ENCODE measurements at regions not wholly inside any gene's neighbourhood (a gene's known extent, or its start where the extent isn't known, plus 50 kb on each side); places are given as distances from the start of the nearest gene placed in this dataset.

DNA sequence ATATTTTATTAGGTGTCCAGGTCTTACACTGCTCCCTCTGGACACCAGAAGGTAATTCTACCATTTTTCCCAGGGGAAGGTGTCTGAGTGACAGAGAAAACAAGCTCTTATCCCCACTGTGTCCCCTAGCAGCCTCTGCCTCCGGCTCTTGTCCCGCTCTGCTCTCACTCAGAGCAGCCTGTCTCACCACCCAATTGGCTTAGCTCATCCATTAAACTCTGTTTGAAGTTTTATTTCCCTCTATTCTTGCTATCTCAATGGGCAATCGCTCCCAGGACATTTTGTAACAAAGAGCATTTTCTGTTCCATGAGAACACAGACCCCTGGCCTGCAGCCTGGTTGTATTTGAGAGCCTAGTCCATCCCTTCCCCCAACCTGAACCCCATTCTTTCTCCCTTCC, 90.6 kb upstream of the LDAH start:
- DNase-seq (ENCODE audit: low spot score): no peak

DNA sequence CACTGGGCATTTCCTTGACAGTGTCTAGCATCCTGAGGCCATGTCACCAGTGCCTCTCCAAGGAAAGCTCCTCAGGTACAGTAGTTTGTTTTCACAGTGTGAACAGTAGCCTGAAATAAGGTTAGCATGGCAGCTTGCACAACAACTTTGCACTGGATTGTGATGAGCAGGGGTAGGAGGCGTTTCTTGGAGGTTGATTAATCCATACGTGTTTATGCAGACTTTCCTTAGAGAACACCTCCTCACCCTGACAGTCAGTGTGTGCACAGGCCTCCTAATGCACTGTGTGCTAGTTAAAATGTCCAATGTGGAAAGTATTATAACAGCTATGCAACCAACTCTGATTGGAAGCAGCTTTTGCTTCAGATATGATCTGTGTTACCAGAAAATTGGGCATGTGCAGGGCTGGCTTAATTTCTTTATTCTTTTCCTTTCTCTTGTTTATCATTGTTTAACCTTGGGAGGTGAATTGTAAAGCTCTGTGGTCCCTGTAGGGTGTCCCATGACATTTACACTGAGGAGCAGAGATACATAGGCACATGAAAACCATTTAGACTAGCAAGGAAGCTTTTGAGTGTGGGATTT, 77.2 kb upstream of the LDAH start:
- no peak for DNase-seq (ENCODE audit: low spot score)

DNA sequence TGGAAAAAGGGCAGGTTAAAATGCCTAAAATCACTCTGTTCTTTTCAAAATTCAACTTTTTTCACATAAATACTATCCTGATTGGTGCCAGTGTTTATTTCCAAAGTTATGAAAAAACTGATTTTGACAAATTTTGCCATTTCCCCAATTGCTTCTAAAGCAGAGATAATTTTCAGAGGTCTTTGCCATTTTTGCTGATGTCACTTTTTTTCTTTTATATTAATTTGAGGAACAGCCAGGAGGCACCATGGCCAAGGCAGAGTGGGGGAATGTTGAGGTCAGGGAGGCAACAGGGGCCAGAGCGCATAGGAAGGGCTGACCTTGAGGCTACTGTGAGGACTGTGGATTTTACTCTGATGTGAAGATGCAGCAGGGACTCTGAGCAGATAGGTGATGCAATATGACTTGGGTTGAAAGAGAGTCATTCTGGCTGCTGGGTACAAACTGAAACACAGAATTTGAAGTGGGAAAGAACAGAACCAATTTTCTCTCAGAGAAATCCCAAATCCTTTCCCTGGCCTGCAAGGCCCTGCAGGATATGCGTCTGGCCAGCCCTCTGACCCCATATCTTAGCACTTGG, 75.1 kb upstream of the LDAH start:
- no peak for DNase-seq (ENCODE audit: low spot score)

DNA sequence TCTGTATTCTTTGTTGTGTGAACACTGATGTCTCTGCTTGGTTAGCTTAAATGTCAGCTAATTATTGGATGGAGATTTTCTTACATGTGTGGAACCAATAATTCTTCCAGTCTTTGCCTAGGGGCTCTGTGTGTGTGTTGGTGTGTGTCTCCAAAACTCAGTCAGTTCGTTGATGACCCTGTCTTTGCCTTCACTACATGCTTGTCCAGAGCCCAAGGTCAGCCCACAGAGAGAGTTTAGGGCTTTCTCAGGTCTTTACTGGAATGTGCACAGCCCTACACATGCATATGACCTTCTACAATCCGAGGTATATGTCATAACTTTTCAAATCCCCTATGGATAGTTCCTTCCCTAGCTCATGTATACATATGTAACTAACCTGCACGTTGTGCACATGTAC, 74.1 kb upstream of the LDAH start:
- DNase-seq (ENCODE audit: low spot score): no peak

DNA sequence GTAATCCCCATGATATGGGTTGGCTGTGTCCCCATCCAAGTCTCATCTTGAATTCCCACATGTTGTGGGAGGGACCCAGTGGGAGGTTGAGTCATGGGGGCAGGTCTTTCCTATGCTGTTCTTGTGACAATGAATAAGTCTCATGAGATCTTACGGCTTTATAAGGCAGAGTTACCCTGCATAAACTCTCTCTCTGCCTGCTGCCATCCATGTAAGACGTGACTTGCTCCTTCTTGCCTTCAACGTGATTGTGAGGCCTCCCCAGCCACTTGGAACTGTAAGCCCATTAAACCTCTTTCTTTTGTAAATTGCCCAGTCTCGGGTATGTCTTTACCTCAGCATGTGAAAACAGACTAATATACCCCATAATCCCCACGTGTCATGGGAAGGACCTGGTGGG, 61.9 kb upstream of the LDAH start:
- DNase-seq (ENCODE audit: low spot score): no peak

DNA sequence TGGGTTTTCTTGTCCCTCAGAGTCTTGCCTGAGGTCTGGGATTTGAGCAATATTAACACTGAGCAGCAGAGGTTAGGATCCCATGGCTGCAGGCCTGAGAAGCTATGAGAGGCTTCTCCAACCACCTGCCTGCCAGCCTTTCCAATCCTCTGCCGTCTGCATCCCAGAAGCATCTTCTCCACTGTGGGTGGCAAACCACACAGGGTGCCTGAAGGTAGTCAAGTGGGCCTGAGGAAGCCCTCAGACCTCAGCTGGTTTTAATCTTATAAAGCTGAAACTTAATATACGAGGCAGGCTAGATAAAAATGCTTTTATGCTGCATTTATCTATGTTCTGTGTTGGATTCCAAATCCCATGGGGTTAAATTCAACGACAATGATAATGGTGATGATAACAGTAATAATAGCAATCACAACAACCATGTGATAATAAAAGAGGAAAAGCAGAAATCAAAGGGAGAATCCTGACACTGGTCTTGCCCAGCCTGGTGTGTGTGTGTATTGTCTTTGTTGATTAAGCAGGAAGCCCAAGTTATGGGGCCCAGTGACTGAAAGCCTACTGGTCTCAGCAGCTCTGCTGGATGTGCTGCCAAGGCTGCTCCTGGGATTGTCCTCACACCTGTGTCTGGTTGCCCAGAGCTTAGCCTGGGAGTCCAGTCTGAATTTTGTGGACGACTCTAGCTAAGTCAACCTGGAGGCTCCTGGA, 59.7 kb upstream of the LDAH start:
- DNase-seq (ENCODE audit: low spot score): no peak

DNA sequence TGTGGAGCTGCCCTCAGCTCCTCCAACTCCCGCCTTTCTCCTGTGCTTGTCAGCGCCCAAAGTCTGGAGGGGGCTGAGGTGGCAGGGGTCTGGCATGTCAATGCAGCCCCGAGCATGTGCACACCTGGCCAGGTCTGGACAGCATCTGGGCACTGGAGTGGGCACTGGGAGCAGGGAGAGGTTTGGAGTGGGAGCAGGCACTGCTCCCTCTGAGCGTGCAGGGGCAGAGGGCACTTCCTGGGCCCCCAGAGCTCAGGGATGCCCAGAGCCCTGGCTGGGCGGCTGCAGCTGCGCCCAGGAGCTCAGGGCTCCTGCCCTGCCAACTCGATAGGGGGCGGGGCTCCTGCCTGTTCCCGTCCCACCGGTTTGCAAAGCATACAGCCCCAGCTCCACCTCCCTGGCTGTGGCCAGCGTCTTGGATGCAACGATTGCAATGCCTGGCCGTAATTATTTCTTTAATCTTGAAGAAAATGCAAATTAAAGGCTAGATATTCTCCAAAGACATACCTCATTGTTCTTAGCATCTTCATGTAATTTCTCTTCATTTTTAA, 57.4 kb upstream of the LDAH start:
- DNase-seq (ENCODE audit: low spot score): no peak

DNA sequence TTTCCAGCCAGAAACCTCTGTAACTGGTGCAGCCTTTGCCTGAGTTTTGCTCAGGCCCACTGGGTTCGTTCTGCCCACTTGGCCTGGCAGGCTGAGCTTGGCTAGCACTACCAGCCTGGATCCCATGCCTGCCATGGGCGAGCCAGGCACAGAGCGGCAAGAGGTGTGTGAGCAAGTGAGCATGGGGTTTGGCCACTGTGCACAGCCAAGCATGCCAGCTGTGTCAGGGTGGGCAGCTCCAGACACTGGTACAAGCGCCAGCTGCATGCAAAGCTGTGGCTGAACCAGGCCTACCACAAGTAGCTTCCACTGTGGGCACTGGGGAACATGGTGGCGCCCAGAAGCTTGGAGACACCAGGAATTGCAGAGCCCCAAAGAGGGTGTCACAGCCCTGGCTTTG, 56.3 kb upstream of the LDAH start:
- no peak for DNase-seq (ENCODE audit: low spot score)

DNA sequence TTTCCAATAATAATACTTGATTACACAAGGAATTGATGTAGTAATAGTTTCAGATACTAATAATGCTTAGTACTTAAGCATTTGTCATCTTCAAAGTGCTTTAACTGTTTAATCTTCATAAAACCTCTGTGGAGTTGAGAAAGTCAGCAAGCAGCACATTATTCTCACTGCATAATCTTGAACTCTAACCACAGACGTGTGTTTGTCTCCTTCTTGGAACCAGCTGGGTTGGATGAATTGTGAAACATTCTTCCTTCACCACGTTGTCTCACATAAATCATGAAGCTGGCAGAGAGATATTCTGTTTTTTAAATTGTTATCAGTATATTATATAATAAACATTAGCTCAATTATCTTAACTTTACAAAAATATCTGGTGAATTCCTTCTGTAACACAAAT, 55.1 kb upstream of the LDAH start:
- DNase-seq (ENCODE audit: low spot score): no peak
